Activated CD8-positive, alpha-beta memory T cell treated with anti-CD3 and anti-CD28 coated beads for 48 hours (primary cell): ENCODE measurements at regions not wholly inside any gene's neighbourhood (a gene's known extent, or its start where the extent isn't known, plus 50 kb on each side); places are given as distances from the start of the nearest gene placed in this dataset.
"Not testable (repeated sequence)": the region's sequence is repeated elsewhere in the genome, so short reads cannot be mapped to it uniquely, and the experiment has no call there.

Source experiments
- DNase-seq, 3 experiments: peaks; one replicate each; pipeline ENCODE4 v3.0.0-alpha.2; 2020; ENCODE audit warnings: low read depth in 2 of 3, low spot score in 2 of 3

DNA sequence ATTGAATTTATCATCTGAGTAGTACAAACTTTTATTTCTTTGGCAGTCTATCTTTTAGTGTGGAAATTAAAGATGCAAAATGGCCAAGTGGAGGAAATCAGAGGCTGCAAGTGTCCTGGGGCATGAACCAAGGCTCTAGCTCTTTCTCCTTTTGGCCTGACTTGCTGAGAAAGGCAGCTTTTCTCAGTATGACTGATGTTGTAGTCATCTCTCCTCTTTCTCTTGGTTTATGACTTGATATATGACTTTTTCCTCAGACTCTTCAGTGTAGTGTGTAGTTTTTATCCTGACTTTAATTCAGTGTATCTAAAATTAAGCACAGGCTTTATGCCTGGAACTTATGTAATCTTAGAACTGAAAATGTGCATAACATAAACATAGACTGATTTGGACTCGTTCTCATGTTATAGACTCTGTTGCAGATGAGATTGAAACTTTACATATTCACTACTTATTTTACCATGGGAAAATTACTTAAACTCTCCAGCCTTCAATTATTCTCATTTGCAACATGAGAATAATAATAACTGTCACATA, 65.7 kb downstream of the SLITRK5 start:
- DNase-seq = no peak

DNA sequence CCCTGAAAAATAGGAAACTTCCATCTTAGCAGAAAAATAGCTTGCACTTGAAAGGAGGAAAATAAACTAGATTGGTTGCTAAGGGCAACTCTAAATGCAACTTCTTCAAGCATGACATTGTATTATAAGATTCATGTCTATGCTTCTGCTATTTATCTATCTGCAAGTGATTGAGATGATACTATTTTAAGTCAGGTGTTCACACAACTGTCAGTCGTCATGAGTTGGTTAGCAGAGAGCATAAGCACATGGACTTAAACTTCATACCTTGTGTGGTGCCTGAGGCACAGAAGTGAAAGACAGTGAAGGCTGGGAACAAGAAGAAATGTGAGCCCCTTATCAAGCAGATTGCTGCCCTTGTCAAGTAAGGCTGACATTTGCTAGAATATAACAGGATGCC, 82.9 kb downstream of the SLITRK5 start:
- no peak for DNase-seq

DNA sequence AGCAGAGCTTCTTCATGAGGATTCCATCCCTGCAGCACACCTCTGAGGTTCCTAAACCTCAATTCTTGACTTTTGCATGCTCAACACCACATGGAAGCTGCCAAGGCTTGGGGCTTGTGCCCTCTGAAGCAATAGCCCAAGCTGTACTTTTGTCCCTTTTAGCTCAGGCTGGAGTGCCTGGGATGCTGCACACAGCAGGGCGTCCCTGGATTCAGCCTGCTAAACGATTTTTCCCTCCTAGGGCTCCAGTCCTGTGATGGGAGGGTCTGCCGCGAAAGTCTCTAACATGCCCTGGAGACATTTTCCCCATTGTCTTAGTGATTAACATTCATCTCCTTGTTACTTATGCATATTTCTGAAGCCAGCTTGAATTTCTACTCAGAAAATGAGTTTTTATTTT, 98.3 kb downstream of the SLITRK5 start:
- no peak for DNase-seq

DNA sequence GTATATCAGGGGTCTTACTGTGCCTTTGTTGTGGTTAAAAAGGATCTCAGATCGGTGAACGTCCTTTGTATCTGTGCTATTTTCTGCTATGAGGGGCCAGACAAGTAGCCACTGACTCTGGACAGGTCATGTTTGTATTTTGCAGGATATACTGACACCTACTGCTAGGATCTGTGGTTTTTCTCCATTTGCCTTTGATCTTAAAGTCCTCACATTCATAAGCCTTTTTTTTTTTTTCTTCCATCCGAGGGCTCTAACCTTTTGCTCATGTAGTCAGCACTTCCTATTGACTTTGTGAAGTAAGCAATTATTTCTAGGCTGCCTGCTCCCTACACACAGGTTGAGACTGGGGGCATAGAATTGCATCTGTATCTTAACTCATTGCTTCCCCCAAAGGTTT, 106.2 kb downstream of the SLITRK5 start:
- DNase-seq = no peak

DNA sequence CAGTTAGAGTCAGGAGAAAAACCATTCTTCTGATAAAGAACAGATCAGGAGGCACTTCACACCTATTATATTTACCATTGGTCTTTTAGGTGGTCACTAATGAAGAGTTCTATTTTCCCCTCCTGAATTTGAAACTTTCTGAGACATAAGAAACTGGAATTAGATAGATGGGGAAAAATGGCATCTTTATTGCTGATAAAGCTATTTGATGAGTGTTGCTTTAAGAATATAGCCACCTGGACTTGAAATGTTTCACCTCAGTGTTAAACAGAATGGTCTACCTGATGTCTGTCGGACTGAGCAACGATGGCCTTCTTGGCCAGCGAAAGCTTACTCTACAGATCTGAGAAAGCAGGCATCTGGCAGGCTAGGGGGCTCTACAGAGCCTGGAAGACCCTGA, 107.0 kb downstream of the SLITRK5 start:
- DNase-seq = no peak

DNA sequence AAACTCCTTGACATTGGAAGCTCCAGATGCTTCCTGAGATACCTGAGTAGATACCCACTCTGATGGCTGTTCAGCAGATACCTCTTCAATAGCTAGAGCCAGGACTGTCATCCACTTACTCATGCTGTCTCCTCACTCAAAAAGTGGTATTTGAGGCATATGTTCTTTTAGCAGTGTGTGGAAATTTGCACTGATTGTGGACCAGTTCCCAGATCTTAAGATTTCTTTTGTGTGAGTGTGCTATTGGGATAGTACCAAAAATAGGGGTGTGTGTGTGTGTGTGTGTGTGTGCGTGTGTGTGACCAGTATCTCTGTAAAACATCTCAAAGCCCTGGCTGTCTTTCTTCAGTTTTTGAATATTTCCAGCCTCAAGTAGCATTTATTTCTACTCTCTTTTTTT, 108.3 kb downstream of the SLITRK5 start:
- no peak for DNase-seq

DNA sequence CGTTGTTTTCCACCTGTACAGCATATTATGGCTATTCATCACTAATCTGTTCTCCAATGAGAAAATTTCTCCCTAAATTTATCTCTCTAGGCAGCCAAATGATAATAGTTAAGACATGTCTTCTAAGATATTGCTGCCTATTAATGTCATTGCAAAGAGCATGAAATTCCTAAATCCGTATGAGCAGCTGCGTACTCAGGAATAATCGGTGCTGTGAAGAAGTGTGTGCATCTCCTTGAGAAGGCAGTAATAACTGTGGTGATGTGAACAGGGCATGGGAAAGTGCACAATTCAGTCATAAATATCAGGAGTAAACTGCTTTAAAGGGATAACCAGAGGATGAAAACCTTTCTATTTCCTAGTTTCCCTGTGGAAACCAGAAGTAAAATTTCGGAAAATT, 112.2 kb downstream of the SLITRK5 start:
- DNase-seq = no peak

DNA sequence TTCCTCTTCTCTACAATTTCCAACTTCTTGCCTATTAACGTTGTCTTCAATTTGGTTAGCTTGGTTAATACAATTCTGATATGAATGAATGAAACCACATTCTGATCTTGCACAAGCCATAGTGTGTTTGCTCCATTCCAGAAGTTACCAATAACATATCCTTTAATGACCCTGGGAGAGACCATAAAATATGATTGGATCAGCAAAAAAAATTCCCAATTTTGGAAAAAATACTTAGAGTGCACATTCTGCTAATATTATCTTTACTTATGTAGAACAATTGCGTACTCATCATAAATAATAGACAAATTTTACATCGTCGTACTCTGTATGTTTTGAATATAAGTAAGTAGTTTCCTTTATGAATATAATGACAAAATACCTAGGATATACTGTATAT, 117.2 kb downstream of the SLITRK5 start:
- no peak for DNase-seq

DNA sequence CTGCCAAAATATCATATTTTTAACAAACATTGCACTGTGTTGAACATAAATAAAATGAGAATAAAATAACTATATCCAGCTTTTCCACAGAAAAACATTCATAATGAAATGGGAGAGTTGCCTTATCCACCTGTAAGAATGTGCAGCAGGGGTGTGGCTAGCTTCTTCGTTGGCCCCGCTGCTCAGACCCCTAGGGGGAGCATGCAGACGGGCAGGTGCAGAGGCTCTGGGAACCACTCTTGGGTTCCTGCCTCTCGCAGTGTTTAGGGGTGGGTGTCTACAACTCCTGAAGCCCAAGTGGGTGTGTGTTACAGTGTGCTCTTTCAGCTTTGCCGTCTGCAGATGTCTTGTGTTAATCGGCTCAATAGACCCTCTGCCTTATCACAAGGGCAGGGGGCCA, 121.7 kb downstream of the SLITRK5 start:
- DNase-seq = no peak

DNA sequence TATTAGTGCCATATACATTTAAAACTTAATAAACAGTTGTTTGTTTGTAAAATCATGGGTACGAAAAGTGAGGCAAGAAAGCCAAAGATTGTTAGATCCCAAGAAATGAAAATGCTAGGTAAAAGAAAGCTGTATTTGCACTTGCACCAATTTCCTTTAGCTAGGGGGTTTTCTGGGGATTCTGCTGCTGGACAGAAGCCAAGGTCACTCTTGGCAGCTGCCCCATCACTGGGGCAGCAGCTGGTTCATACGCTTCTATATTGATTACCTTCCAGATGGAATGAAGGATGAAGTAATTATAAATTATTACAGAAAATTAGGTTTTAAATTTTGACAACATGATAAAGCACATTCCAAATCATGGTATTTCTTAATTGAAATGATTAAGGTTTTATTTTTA, 127.4 kb downstream of the SLITRK5 start:
- no peak for DNase-seq

DNA sequence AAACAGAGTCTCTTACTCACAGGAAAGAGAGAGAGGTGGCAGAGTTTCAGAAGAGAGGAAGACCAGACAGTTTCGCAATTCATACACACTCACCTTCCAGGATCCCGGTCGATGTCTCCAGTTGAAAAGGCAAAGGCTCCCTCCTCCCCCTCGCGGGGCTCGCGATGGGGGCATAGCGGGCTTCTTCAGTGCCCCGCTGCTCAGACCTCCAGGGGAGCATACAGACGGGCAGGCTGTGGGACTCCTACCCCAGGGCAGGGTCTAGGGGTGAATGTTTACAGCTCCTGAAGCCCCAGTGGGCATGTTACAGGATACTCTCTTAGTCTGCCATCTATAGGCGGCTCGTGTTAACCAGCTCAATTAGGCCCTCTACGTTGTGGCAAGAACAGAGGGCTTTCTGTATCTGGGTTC, 139.2 kb downstream of the SLITRK5 start:
- no peak for DNase-seq

DNA sequence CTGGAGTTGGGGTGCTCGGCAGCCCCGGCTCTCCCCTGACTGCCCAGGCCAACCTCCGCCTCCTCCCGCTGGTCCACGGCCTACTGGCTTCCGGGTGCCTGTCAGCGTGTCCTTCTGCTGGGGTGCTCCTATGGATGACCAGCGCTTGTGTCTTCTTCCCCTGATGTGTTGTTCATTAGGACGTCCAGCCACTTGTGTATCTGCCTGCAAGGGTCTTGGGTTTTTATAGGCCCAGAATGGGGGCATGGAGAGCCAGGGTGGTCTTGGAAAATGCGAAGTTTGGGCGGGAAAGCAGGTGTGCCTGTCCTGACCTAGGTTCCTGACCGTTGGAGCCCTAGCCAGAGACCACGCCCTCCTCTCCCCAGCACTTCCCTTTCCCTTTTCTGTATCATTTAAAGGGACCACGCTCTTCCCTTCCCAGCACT, 139.8 kb downstream of the SLITRK5 start:
- DNase-seq = no peak

DNA sequence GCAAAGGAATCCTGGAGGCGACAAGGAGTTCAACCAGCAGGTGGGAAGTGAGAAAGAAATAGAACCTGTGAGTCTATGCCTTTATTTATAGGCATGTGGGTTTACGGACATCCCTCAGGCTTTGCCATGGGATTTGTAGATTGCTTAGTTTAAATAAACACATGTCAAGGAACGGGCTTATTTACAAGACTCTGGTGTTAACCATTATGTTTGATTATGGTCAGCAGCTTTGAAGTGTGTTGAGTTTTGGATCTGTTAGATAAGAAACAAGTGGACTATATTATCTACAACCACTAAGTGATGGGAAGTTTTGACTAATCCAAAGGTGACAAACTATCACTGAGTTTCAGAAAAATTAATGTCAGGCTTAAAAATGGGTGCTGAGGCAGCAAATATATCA, 143.2 kb downstream of the SLITRK5 start:
- DNase-seq = no peak

DNA sequence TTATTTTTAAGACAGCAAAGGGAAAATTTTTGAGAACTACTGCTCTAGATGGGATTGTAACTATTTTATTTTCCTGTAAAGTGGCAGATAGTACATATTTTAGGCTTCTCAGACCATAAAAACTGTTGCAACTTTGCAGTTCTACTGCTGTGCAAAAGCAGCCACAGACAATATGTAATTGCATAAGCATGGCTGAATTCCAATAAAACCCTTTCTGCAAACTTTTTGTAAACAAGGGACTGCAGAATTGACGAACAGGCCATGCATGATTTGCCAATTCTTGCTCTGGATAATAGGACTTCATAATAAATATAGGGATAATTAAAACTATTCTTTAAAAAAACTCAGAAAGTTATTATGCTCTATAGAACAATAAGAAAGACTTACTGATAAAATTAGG, 149.1 kb downstream of the SLITRK5 start:
- DNase-seq = no peak

DNA sequence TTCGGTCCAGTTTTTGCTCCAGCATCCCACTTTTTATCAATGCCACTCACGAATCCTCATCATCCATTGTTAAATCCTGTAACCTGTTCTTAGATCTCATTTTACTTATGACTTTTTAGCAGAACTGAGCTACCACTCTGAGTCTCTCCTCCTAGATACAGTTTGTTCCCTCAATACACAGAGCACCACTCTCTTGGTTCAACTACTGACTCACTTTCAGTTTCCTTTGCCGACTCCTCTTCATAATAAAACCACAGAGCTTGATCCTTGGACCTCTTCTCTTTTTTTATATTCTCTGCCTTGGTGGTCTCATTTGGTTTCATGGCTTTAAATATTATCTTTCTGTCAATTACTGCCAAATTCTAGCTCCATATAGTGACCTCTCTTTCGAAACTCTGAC, 150.3 kb downstream of the SLITRK5 start:
- no peak for DNase-seq

DNA sequence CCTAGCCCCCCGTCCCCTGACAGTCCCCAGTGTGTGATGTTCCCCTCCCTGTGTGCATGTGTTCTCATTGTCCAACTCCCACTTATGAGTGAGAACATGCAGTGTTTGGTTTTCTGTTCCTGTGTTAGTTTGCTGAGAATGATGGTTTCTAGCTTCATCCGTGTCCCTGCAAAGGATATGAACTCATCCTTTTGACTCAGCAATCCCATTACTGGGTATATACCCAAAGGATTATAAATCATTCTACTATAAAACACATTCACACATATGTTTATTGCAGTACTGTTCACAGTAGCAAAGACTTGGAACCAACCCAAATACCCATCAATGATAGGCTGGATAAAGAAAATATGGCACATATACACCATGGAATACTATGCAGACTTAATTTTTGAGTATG, 155.1 kb downstream of the SLITRK5 start:
- DNase-seq = not testable (repeated sequence)

DNA sequence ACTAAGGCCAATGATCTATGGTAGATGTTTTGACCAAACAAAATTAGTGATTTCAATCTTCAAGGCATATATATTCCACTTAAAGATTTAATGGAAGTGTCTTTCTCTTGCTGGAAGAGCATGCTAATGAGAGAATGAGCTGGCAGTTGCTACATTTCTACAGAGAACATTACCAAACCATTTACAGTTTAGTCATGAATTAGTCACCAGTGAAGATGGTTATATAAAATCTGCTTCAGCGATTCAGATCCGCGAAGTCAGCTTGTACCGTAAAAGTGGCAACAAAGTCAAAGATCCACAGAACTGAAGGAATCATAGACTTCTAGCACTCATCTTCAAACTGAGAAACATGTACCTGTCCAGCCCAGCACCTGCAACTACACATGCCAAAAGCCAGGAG, 156.3 kb downstream of the SLITRK5 start:
- no peak for DNase-seq

DNA sequence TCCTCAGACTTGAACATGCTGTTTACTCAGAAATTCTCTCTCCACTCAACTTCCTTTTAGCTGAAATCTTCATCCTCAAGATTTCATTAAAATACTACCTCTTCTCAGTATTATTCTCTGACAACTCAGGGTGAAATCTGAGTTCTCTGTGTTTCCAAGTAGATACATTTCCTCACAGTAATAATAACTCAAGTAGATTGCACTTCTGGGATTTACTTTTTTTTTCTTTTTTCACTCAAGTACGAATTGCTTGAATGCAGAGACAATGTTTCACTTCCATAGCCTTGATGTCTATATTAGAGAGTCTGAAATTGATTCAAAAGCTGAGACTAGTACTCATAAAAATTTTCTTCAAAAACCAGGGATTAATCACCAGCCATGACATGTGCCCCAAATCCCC, 166.4 kb downstream of the SLITRK5 start:
- no peak for DNase-seq

DNA sequence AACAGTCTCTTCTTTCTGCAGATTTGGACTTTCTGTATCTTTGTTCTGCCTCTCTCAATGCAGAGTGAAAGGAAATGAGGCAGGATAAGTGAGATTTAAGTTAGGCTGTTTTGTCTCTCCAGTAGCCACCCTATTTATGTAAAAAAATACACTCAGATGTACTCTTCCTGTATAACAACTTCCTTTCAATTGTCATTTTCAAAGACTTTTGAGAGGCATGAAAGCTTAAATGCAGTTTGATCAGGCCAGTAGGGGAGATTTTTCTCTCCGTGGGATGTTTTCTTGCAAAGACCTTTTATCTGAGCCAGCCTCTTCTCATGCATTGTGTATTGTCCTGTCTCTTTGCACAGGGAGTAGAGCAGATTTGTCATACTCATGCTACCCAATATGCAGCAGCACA, 166.8 kb downstream of the SLITRK5 start:
- no peak for DNase-seq

DNA sequence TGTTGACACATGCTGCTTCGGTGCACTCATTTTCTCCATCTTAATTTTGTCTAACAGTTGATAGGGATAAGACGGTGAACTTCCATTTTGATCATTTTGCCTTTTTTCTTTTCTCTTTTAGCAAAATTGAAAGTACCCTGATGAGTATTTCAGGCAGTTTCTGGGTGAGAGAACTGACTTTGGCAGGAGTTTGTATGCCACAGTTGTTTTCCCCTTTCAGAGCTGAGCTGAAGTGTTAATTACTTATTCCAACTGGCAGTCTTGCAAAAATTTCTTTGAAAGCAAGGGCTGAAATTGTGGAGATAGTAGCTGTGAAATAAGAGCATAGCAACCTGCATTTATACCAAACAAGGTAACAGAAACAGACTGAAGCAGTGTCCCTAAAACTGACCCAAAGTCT, 180.2 kb downstream of the SLITRK5 start:
- no peak for DNase-seq

DNA sequence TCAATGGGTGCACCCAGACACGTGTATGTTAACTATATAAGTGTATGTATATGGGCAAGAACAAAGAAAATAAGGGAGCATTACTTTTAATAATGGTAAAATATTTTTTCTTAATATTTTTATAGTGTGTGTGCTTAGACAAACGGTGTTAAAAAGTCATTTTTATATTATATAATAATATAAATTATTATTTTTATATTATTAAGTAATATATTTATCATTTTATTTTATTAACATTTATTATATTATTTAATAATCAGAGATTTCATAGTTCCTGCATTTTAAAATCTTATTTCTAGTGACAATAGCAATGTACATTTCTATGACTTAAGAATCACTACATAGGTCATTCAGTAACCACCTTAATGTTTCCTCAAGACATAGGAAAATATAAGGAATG, 184.4 kb downstream of the SLITRK5 start:
- DNase-seq = no peak

DNA sequence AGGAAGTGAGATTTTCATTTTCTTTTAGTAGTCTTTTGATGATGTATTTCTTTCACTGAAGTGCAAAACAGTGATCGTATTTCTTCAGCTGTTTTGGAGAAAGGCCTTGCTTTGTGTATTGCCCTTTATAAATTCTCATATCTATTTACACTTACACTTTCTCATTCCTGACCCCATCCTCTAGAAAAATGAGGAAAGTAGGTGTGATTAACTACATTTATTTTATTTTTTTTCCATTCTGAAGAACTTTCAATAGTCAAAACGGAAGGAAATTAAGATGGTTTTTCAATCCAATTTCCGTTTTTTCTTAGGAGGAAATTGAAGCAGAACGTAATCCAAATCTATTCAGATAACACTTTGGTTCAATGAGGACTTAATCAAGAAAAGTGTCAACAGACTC, 188.1 kb downstream of the SLITRK5 start:
- no peak for DNase-seq

DNA sequence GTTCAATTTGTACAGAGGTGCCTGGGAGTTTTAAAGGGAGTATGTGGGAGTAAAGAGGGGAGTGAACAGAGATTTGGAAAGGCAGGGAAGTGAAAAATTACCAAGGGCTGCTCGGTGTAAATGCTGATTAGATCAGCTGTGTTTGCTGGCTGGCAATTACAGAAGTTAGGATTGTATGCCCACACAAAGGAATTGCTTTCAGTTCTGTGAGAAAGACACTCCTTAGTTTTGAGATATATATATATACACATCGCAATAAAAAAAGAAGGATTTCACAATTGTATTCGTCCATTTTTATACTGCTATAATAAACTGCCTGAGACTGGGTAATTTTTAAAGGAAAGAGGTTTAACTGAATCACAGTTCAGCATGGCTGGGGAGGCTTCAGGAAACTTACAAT, 196.3 kb downstream of the SLITRK5 start:
- DNase-seq = no peak

DNA sequence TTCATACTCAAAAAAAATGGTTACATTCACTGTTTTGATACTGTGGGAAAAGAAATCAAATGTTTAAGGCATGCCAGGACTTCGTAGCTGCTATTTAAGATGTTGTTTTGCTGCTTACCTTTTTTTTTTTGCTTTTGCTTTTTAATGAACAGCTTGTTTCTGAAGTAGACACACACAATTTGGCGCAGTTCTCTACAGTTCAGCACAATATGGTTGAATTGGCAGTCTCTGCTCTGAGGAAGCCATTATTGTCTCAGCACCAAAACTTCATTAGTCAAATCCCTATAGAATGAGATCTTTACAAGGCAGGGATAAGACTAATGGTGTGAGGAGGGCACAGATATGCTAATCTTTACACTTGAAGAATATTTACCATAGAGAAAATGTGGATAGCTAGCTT, 197.6 kb downstream of the SLITRK5 start:
- no peak for DNase-seq
